ENCODE measurements at regions not wholly inside any gene's neighbourhood (a gene's known extent, or its start where the extent isn't known, plus 50 kb on each side); places are given as distances from the start of the nearest gene placed in this dataset.
A peak's percentile ranks its signal among the peaks of the same experiment; 100 is the strongest.

- no peak overlapping the region for H2BK12ac ChIP-seq (ENCODE audit: low read depth, low read length)
- no peak overlapping the region for H2BK120ac ChIP-seq (replicated peaks; ENCODE audit: low read depth, low read length)
- peak overlapping the region; percentile 10; the same call in 1 of the 2 replicates for H2BK5ac ChIP-seq (ENCODE audit: low read depth, low read length)
- TF ChIP-seq SP4 (IDR thresholded peaks at IDR 0.05; ENCODE audit: low read length) = no peak
- no peak for TF ChIP-seq SP2 (IDR thresholded peaks at IDR 0.05; ENCODE audit: low read length)
- no peak for TF ChIP-seq NANOG (IDR thresholded peaks at IDR 0.05; ENCODE audit: insufficient read depth, low read depth, low read length, poor library complexity, severe bottlenecking)
- no peak for TF ChIP-seq BACH1 (IDR thresholded peaks at IDR 0.05; ENCODE audit: low read length)
- no peak for TF ChIP-seq JUND (IDR thresholded peaks at IDR 0.05; ENCODE audit: low read length)
- TF ChIP-seq RXRA (IDR thresholded peaks at IDR 0.05; ENCODE audit: insufficient read depth, low read depth, low read length) = no peak
- no peak for TF ChIP-seq CHD2 (IDR thresholded peaks at IDR 0.05; ENCODE audit: low read length)
- no peak for TF ChIP-seq NRF1 (IDR thresholded peaks at IDR 0.05; ENCODE audit: low read depth, low read length)
- TF ChIP-seq PHF8 (conservative IDR thresholded peaks at IDR 0.05; ENCODE audit: low read depth, low read length) = no peak
- no peak for TF ChIP-seq SRF (IDR thresholded peaks at IDR 0.05; ENCODE audit: low read depth, low read length)
- TF ChIP-seq POU5F1 (IDR thresholded peaks at IDR 0.05; ENCODE audit: low read depth, low read length) = no peak
- no peak for TF ChIP-seq SIRT6 (IDR thresholded peaks at IDR 0.05; ENCODE audit: low read length)
- no peak for TF ChIP-seq SIN3A (conservative IDR thresholded peaks at IDR 0.05 in 1 of 2, IDR thresholded peaks at IDR 0.05 in 1 of 2; ENCODE audit: low read depth in 1 of 2, low read length in 2 of 2)
- H3K18ac ChIP-seq (ENCODE audit: extremely low read depth, low read length) = peak overlapping the region; percentile 40; the same call in 1 of the 2 replicates
- no peak overlapping the region for H3K4ac ChIP-seq (replicated peaks; ENCODE audit: insufficient read length, low read depth, low read length)
- H3K23me2 ChIP-seq (ENCODE audit: low read depth, low read length) = peaks cover 5% of the 10 kb centered on the region; the same call in 1 of the 2 replicates
- H3K79me2 ChIP-seq (ENCODE audit: control insufficient read depth in 1 of 2, insufficient read depth in 2 of 2, low read length in 2 of 2) = no peaks in the 10 kb centered on the region
- 0 out of 2 replicates have a peak overlapping the region, but pooled peaks have one; percentile 81 for H2BK15ac ChIP-seq (ENCODE audit: low read length)
- no peak overlapping the region for H3K56ac ChIP-seq (replicated peaks; ENCODE audit: insufficient read length, low read depth, low read length)
- 77% methylated on average over 5 of the region's 5 CpGs; no CpG with 5 or more reads in 1 of the 2 experiments for WGBS, 2 experiments (ENCODE audit: extremely low coverage in 1 of 2, insufficient coverage in 1 of 2, insufficient read length in 1 of 2, insufficient replicate concordance in 2 of 2, low coverage in 1 of 2, low lambda C conversion rate in 2 of 2, missing lambda C conversion rate in 1 of 2)
- peaks cover 0 to 4% of the 10 kb centered on the region in 2 experiments for H4K20me1 ChIP-seq (replicated peaks in 1 of 2; ENCODE audit: control insufficient read depth in 1 of 2, insufficient read depth in 2 of 2, low read length in 2 of 2)
- H4K5ac ChIP-seq (ENCODE audit: insufficient read length, low read depth, low read length) = no peak overlapping the region
- FAIRE-seq (no peak), DNase-seq (ENCODE audit: low read depth in 1 of 2, low spot score in 2 of 2) (no peak)
- H3K9ac ChIP-seq (replicated peaks in 1 of 4; ENCODE audit: extremely low read depth in 1 of 4, low read depth in 3 of 4, low read length in 3 of 4) = no peak overlapping the region
- ChIA-PET POLR2A (ENCODE audit: partially characterized antibody) (no interaction called here), CTCF (ENCODE audit: partially characterized antibody) (interaction anchor here (0.8 to 2.2 kb wide), 5 partner anchors 12 to 144 kb away, joined by 3 to 9 read pairs (median 4); no protein-coding TSS in a partner anchor)
- no peak overlapping the region for H3K4me2 ChIP-seq (ENCODE audit: insufficient read depth in 1 of 2, low read depth in 2 of 2, low read length in 2 of 2)
- no peak overlapping the region for H3K23ac ChIP-seq (ENCODE audit: insufficient read length)
- H3K4me3 ChIP-seq (ENCODE audit: extremely low read depth in 1 of 4, insufficient read depth in 2 of 4, low read depth in 3 of 4, low read length in 4 of 4) = no peak overlapping the region
- H3K4me1 ChIP-seq (replicated peaks in 1 of 4; ENCODE audit: control insufficient read depth in 3 of 4, insufficient read depth in 4 of 4, low read length in 3 of 4) = peaks cover 0 to 4% (median 2%) of the 10 kb centered on the region in 4 experiments; a peak in 3 of 7 replicates
- peaks cover 8 to 10% of the 10 kb centered on the region in 2 experiments; a peak in 2 of 4 replicates for H3K9me3 ChIP-seq (ENCODE audit: insufficient read depth in 2 of 2, low read depth in 1 of 2, low read length in 1 of 2)
- no peaks in the 10 kb centered on the region; a peak in 1 of 7 replicates for H3K27me3 ChIP-seq (replicated peaks in 1 of 4; ENCODE audit: control insufficient read depth in 3 of 4, extremely low read depth in 1 of 4, insufficient read depth in 3 of 4, low read length in 3 of 4)
- H2AFZ ChIP-seq (ENCODE audit: low read length) = no peak overlapping the region
- H3K79me1 ChIP-seq (ENCODE audit: low read depth, low read length) = no peaks in the 10 kb centered on the region
- H2BK20ac ChIP-seq (ENCODE audit: low read length) = no peak overlapping the region
- no peaks in the 10 kb centered on the region for H3K36me3 ChIP-seq (ENCODE audit: control insufficient read depth in 2 of 4, insufficient read depth in 4 of 4, low read length in 3 of 4)
- no peak overlapping the region for H3K27ac ChIP-seq (ENCODE audit: low read depth, low read length)
- H4K8ac ChIP-seq (ENCODE audit: extremely low read depth, insufficient read depth, low read length) = no peak overlapping the region
- no peak overlapping the region for H2AK5ac ChIP-seq (ENCODE audit: low read depth, low read length)
- H4K91ac ChIP-seq (replicated peaks; ENCODE audit: insufficient read length, low read length) = no peak overlapping the region
- no peak overlapping the region for H3K14ac ChIP-seq (ENCODE audit: insufficient read length)
Observed at GRCh38 chr17:77875051-77875780, 83.3 kb upstream of the TNRC6C start.
